GM23248 (cell line): ENCODE measurements at regions not wholly inside any gene's neighbourhood (a gene's known extent, or its start where the extent isn't known, plus 50 kb on each side); places are given as distances from the start of the nearest gene placed in this dataset.

Experiments used
- EZH2 ChIP-seq: fragments of 200-600 bp; sonication (generic); IDR thresholded peaks from 2 replicates; pipeline ENCODE4 v1.6.1; 2018; ENCODE audit warnings: antibody characterized with exemption, mild to moderate bottlenecking; ENCODE audit not compliant: insufficient read depth, poor library complexity, severe bottlenecking
- EZH2phosphoT487 ChIP-seq: fragments of 200-600 bp; sonication (generic); IDR thresholded peaks from 2 replicates; pipeline ENCODE4 v1.6.1; 2018; ENCODE audit warnings: antibody characterized with exemption, moderate library complexity, mild to moderate bottlenecking, low read depth; ENCODE audit not compliant: insufficient read depth

DNA sequence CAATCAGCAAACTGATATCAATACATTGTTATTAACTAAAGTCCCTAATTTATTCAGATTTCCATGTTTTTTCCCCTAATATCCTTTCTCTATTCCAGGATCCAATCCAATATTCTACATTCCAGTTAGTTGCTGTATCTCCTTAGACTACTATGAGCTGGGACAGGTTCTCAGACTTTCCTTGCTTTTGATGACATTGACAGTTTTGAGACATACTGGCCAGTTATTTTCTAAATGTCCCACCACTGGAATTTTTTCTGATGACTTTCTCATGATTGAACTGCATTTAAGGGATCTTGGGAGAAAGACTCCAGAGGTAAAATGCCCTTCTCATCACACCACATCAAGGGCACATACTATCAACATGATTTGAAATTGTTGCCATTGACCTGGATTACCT lies 177.1 kb upstream of the MAF start:
- no peak for TF ChIP-seq EZH2
- TF ChIP-seq EZH2phosphoT487 = no peak
